Renal cortical epithelial cell (primary cell): ENCODE measurements at regions not wholly inside any gene's neighbourhood (a gene's known extent, or its start where the extent isn't known, plus 50 kb on each side); places are given as distances from the start of the nearest gene placed in this dataset.
"Not testable (repeated sequence)": the region's sequence is repeated elsewhere in the genome, so short reads cannot be mapped to it uniquely, and the experiment has no call there.

ENCODE experiments used
- DNase-seq: peaks from one replicate; pipeline ENCODE4 v3.0.0-alpha.2; 2011; ENCODE audit warnings: low read depth

- DNase-seq = no peak
Observed at GRCh38 chr18:10248738-10249137, 205.7 kb upstream of the APCDD1 start.

GRCh38 chr18:10249270-10249669 lies 205.2 kb upstream of the APCDD1 start:
- no peak for DNase-seq

- DNase-seq = no peak
Observed at GRCh38 chr18:10249801-10250200, 204.6 kb upstream of the APCDD1 start.

- no peak for DNase-seq
Observed at GRCh38 chr18:10252494-10252893, 201.9 kb upstream of the APCDD1 start.

GRCh38 chr18:10252952-10253705 lies 201.3 kb upstream of the APCDD1 start:
- no peak for DNase-seq

GRCh38 chr18:10256276-10256675 lies 198.2 kb upstream of the APCDD1 start:
- DNase-seq = not testable (repeated sequence)

- DNase-seq = no peak
Observed at GRCh38 chr18:10258836-10259474, 195.5 kb upstream of the APCDD1 start.

GRCh38 chr18:10259901-10260300 lies 194.5 kb upstream of the APCDD1 start:
- no peak for DNase-seq

- DNase-seq = no peak
Observed at GRCh38 chr18:10261344-10262276, 192.8 kb upstream of the APCDD1 start.

GRCh38 chr18:10262566-10262965 lies 191.9 kb upstream of the APCDD1 start:
- DNase-seq = no peak

- no peak for DNase-seq
Observed at GRCh38 chr18:10264260-10264659, 190.2 kb upstream of the APCDD1 start.

- DNase-seq = no peak
Observed at GRCh38 chr18:10265560-10266333, 188.7 kb upstream of the APCDD1 start.

- no peak for DNase-seq
Observed at GRCh38 chr18:10266334-10266590, 188.2 kb upstream of the APCDD1 start.

GRCh38 chr18:10269261-10269660 lies 185.2 kb upstream of the APCDD1 start:
- DNase-seq = no peak

GRCh38 chr18:10270151-10270571 lies 184.3 kb upstream of the APCDD1 start:
- DNase-seq = no peak

- no peak for DNase-seq
Observed at GRCh38 chr18:10271481-10271880, 183.0 kb upstream of the APCDD1 start.

GRCh38 chr18:10274301-10274700 lies 180.1 kb upstream of the APCDD1 start:
- DNase-seq = no peak

- DNase-seq = no peak
Observed at GRCh38 chr18:10275486-10275885, 178.9 kb upstream of the APCDD1 start.

GRCh38 chr18:10278265-10278664 lies 176.2 kb upstream of the APCDD1 start:
- no peak for DNase-seq

- DNase-seq = no peak
Observed at GRCh38 chr18:10279471-10279870, 175.0 kb upstream of the APCDD1 start.

GRCh38 chr18:10279905-10280644 lies 174.4 kb upstream of the APCDD1 start:
- DNase-seq = no peak
